ENCODE measurements at regions not wholly inside any gene's neighbourhood (a gene's known extent, or its start where the extent isn't known, plus 50 kb on each side); places are given as distances from the start of the nearest gene placed in this dataset.

GRCh38 chr1:10848109-10848684, 51.8 kb upstream of the CASZ1 start:
- no peak for ATAC-seq

DNA sequence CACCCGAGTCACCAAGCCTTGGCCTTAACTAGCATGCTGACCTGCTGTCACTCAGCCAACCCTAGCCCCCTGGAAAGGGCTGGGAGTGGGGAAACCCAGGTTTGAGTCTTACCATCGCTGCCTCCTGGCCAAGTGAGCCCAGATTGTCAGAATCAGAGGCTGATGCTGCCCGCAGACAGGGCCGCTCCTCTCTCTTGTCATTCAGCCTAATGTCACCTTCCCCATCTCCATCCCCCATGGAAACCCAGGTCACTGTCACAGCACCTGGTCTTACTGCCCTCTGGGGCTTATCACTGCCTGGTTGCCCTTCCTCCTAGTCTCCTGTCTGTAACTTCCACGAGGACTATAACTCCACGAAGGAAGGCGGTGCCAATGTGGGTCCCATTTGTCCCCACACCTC, 53.6 kb upstream of the CASZ1 start:
- ATAC-seq, result no peak

- no peak for ATAC-seq
These were observed 54.9 kb upstream of the CASZ1 start for GRCh38 chr1:10851024-10852013.

- ATAC-seq, result no peak
These were observed 55.6 kb upstream of the CASZ1 start for GRCh38 chr1:10852018-10852417.

- ATAC-seq, result no peak
These were observed 56.0 kb upstream of the CASZ1 start for GRCh38 chr1:10852486-10852885.

DNA sequence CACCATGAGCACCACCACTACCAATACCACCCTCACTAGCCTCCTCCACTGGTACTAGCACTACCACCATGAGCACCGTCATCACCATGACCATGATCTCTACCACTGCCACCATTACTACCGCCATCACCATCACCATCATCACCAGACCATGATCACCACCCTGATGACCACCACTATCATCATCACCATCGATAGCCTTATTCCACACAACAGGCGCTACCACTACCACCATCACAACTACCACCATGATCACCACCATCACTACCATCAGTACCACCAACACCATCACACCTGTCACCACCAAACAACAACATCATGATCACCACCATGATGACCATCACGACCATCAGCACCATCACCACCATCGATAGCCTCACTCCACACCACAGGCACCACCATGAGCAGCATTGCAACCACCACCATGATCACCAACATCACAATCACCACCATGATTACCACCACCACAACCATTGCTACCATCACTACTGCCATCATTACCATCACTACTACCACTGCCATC, 56.6 kb upstream of the CASZ1 start:
- ATAC-seq, result no peak

- no peak for ATAC-seq
These were observed 57.3 kb upstream of the CASZ1 start for GRCh38 chr1:10853701-10854100.

DNA sequence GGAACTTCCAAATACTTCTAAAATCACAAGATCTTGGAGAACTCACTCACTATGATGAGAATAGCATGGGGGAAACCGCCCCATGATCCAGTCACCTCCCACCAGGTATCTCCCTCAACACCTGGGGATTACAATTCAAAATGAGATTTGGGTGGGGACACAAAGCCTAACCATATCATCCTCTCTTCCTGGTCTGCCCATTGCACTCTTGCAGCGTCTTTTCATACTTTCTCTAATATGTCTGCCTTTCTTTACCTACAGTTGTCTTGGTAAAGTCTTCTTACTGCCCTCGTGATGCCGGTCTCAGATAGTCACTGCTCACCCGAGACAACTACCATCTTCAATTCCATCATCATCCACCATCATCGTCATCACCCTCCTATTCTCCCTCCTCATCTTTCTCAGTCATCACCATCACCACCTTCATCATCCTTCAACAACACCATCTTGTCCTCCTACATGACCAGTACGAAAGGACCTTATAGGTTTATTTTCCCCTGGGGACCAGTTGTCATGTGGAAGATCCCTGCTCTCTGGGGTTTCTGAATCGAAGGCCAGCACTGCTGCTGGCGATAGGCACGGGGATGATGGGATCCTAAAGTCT, 58.5 kb upstream of the CASZ1 start:
- no peak for ATAC-seq

GRCh38 chr1:10856176-10856683, 59.8 kb upstream of the CASZ1 start:
- ATAC-seq, result no peak

DNA sequence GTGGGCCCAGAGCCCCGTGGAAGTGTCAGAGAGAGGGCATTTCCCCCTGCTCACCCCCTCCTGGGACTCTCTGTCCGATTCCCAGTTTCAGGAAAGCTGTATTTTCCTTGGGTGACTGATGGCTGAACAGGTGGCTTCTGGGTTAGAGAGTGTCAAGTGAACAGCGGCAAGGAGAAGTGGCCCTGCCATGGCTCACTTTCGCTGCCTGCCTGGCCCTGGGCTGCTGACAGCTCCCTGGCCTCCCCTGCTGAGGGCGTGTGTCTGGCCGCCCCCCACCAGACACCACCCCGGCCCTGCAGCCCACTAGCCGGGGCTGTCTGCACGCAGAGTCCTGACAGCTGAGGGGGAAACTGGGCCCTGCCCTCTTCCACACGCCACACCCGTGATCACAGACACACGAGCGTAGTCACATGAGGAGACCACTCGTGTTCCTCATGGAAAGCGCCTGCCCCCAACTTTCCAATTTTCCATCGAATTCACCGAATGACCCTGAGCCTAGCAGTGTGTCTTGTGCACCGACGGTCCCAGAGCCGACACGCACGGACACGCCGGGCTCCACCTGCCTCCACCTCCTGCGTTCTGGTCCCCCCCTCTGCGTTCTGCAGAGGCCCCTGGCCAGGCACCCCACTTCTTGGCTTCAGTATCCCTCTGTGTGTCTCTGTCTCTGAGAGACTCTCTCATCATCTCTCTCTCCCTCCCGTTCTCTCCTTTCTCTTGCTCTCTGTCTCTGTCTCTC, 60.6 kb upstream of the CASZ1 start:
- no peak for ATAC-seq

GRCh38 chr1:10857687-10858086, 61.2 kb upstream of the CASZ1 start:
- ATAC-seq, result no peak

- ATAC-seq, result no peak
These were observed 63.8 kb upstream of the CASZ1 start for GRCh38 chr1:10860218-10860617.

DNA sequence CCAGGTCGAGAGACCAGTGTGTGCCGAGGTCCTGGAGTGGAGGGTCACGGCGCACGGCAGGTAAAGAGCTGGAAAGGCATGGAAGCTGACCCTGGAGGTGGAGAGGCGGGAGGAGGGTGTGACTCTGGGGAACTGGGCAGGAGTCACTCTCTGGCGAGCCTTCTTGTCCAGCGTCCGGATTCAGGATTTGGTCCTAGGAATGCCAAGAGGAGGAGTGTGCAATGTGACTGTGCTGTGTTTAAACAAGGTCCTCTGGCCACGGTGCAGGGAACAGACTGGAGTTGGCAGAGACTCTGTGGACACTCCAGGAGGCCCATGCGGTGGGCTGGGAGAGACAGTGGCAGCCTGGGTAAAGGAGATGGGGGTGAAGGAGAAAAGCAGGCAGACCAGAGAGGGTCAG, 64.2 kb upstream of the CASZ1 start:
- ATAC-seq, result no peak

DNA sequence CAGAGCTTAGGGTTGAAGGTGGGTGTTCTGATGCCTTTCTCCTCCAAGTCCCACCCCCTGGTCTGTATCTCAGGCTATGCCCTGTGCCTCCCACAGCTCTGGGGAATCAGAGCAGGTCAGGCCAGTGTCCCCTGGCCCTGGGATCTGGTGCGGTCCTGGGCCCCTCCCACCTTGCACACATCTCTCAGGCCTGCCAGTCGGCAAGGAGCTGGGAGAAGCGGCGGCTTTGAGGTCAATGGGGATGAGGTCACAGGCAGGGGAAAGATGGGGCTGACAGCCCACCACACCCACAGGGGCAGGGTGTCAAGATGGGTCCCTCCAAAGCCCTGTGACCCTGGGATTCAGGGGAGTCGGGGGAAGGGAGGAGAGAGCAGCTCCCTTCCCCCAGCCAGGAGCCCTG, 65.4 kb upstream of the CASZ1 start:
- ATAC-seq, result no peak

GRCh38 chr1:10862743-10863335, 66.4 kb upstream of the CASZ1 start:
- ATAC-seq, result no peak

DNA sequence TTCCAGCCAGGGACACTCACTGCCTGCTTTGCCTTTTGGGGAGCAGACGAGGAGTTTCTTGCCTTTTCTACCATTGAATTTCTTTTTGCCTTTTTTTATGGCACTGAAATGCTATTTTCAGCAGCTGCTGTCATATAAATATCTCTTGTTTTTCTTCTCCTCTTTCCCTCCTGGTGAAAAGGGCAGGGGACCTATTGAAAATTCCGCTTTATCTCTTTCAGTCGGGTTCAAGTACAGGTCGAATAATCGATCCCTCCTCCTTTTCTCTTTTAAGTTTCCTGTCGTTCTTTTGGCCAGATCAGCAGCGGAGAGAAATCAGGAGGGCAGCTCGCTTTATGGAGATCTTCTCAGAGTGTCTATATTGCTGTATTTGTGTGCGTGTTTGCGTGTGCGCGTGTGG, 67.4 kb upstream of the CASZ1 start:
- no peak for ATAC-seq

GRCh38 chr1:10864776-10865175, 68.3 kb upstream of the CASZ1 start:
- no peak for ATAC-seq

GRCh38 chr1:10865518-10866320, 69.3 kb upstream of the CASZ1 start:
- ATAC-seq, result no peak

GRCh38 chr1:10866321-10867093, 70.1 kb upstream of the CASZ1 start:
- ATAC-seq, result peak; percentile 4

GRCh38 chr1:10867138-10867721, 70.8 kb upstream of the CASZ1 start:
- ATAC-seq, result peak; percentile 81
